Fibroblast of lung (primary cell): ENCODE measurements at regions not wholly inside any gene's neighbourhood (a gene's known extent, or its start where the extent isn't known, plus 50 kb on each side); places are given as distances from the start of the nearest gene placed in this dataset.

Experiments
- EZH2 ChIP-seq: IDR thresholded peaks from 2 replicates; pipeline ENCODE4 v1.5.1; 2012; ENCODE audit warnings: low read length, control low read depth, mild to moderate bottlenecking; ENCODE audit errors: missing control alignments
- TF ChIP-seq, protein P1 (sequence below), 2 donors: IDR thresholded peaks in 1 of 2; conservative IDR thresholded peaks in 1 of 2; 1 replicate in 1 of 2; 2 replicates in 1 of 2; pipeline ENCODE4 v1.5.1; 2011 to 2012; ENCODE audit warnings: low read length in 2 of 2, control low read depth in 1 of 2, inconsistent platforms in 1 of 2, low read depth in 1 of 2, mild to moderate bottlenecking in 1 of 2

GRCh38 chr5:112112346-112112745, 306.7 kb downstream of the EPB41L4A start:
- TF ChIP-seq, protein P1, sequence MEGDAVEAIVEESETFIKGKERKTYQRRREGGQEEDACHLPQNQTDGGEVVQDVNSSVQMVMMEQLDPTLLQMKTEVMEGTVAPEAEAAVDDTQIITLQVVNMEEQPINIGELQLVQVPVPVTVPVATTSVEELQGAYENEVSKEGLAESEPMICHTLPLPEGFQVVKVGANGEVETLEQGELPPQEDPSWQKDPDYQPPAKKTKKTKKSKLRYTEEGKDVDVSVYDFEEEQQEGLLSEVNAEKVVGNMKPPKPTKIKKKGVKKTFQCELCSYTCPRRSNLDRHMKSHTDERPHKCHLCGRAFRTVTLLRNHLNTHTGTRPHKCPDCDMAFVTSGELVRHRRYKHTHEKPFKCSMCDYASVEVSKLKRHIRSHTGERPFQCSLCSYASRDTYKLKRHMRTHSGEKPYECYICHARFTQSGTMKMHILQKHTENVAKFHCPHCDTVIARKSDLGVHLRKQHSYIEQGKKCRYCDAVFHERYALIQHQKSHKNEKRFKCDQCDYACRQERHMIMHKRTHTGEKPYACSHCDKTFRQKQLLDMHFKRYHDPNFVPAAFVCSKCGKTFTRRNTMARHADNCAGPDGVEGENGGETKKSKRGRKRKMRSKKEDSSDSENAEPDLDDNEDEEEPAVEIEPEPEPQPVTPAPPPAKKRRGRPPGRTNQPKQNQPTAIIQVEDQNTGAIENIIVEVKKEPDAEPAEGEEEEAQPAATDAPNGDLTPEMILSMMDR (conservative IDR thresholded peaks at IDR 0.05 in 1 of 2, IDR thresholded peaks at IDR 0.05 in 1 of 2; ENCODE audit: low read depth in 1 of 2, low read length in 2 of 2): no peak
- no peak for TF ChIP-seq EZH2
